SK-N-SH treated with all-trans-retinoic acid at 6 μM for 48 hours (cell line): ENCODE measurements at regions not wholly inside any gene's neighbourhood (a gene's known extent, or its start where the extent isn't known, plus 50 kb on each side); places are given as distances from the start of the nearest gene placed in this dataset.
"Not testable (repeated sequence)": the region's sequence is repeated elsewhere in the genome, so short reads cannot be mapped to it uniquely, and the experiment has no call there.

ENCODE experiments used
- ATAC-seq: fragments of 200-7000 bp; cut with Tn5 transposase; 3 replicates; pipeline ENCODE4 v1.9.1; 2020; ENCODE audit warnings: mild to moderate bottlenecking, moderate library complexity
- ARNTL ChIP-seq: fragments of 450-650 bp; formaldehyde crosslinking; IDR thresholded peaks from 2 replicates; pipeline ENCODE4 v1.5.0; 2020; ENCODE audit warnings: low read depth, mild to moderate bottlenecking, moderate library complexity, borderline replicate concordance
- BACH2 ChIP-seq: fragments of 250-450 bp; sonication (Bioruptor Pico); IDR thresholded peaks from 2 replicates; pipeline ENCODE4 v1.9.0; 2021; ENCODE audit warnings: mild to moderate bottlenecking, borderline replicate concordance
- CREB5 ChIP-seq: fragments of 250-450 bp; sonication (Bioruptor Pico); IDR thresholded peaks from 2 replicates; pipeline ENCODE4 v1.5.1; 2020; ENCODE audit warnings: low read depth, mild to moderate bottlenecking, moderate library complexity
- CSDC2 ChIP-seq: fragments of 250-450 bp; sonication (Bioruptor Pico); IDR thresholded peaks from 2 replicates; pipeline ENCODE4 v1.5.0; 2020; ENCODE audit warnings: mild to moderate bottlenecking, moderate library complexity
- CSRNP3 ChIP-seq: fragments of 250-450 bp; sonication (Bioruptor Pico); IDR thresholded peaks from 2 replicates; pipeline ENCODE4 v1.5.1; 2021; ENCODE audit warnings: mild to moderate bottlenecking, moderate library complexity
- ISL1 ChIP-seq: fragments of 250-450 bp; sonication (Bioruptor Pico); IDR thresholded peaks from 2 replicates; pipeline ENCODE4 v2.1.2; 2022; ENCODE audit warnings: mild to moderate bottlenecking, moderate library complexity
- OSR1 ChIP-seq: fragments of 250-450 bp; sonication (Bioruptor Pico); IDR thresholded peaks from 2 replicates; pipeline ENCODE4 v1.8.0; 2022; ENCODE audit warnings: moderate library complexity, mild to moderate bottlenecking, inconsistent platforms
- RARB ChIP-seq: fragments of 250-450 bp; sonication (Bioruptor Pico); IDR thresholded peaks from 2 replicates; pipeline ENCODE4 v1.8.0; 2021; ENCODE audit warnings: mild to moderate bottlenecking, moderate library complexity
- SNAI2 ChIP-seq: fragments of 250-450 bp; sonication (Bioruptor Pico); IDR thresholded peaks from 2 replicates; pipeline ENCODE4 v1.5.0; 2020; ENCODE audit warnings: mild to moderate bottlenecking, moderate library complexity
- TCF4 ChIP-seq: fragments of 250-450 bp; sonication (Bioruptor Pico); IDR thresholded peaks from 2 replicates; pipeline ENCODE4 v1.8.0; 2021; ENCODE audit warnings: mild to moderate bottlenecking, moderate library complexity, borderline replicate concordance
- TOX ChIP-seq: fragments of 250-450 bp; sonication (Bioruptor Pico); IDR thresholded peaks from 2 replicates; pipeline ENCODE4 v1.8.0; 2021; ENCODE audit warnings: mild to moderate bottlenecking, moderate library complexity, borderline replicate concordance
- TSHZ2 ChIP-seq: fragments of 250-450 bp; sonication (Bioruptor Pico); IDR thresholded peaks from 2 replicates; pipeline ENCODE4 v1.5.0; 2020; ENCODE audit warnings: mild to moderate bottlenecking, moderate library complexity
- ZFP30 ChIP-seq: fragments of 450-650 bp; formaldehyde crosslinking; IDR thresholded peaks from 2 replicates; pipeline ENCODE4 v1.5.0; 2022; ENCODE audit warnings: mild to moderate bottlenecking, moderate library complexity
- ZNF565 ChIP-seq: fragments of 450-650 bp; formaldehyde crosslinking; conservative IDR thresholded peaks from 2 replicates; pipeline ENCODE4 v1.5.0; 2020; ENCODE audit warnings: low read depth, mild to moderate bottlenecking, moderate library complexity
- ZNF70 ChIP-seq: fragments of 450-650 bp; formaldehyde crosslinking; IDR thresholded peaks from 2 replicates; pipeline ENCODE4 v1.5.0; 2020; ENCODE audit warnings: mild to moderate bottlenecking, moderate library complexity
- ZNF8 ChIP-seq: fragments of 450-650 bp; formaldehyde crosslinking; IDR thresholded peaks from 2 replicates; pipeline ENCODE4 v1.5.0; 2020; ENCODE audit warnings: mild to moderate bottlenecking, moderate library complexity

- TF ChIP-seq TSHZ2 = no peak
Measured at GRCh38 chr6:18532139-18532538, 145.0 kb downstream of the RNF144B start (continued).

- TF ChIP-seq ZNF8 (no peak), CSDC2 (CRISPR knock-in tag) (no peak), RARB (CRISPR knock-in tag) (no peak), TCF4 (CRISPR knock-in tag) (no peak), BACH2 (no peak), ZFP30 (no peak), ZNF565 (CRISPR knock-in tag) (no peak), OSR1 (no peak)
- no peak for ATAC-seq
Measured at GRCh38 chr6:18533793-18534192, 146.6 kb downstream of the RNF144B start.

GRCh38 chr6:18536591-18537055 is 149.5 kb downstream of the RNF144B start:
- TF ChIP-seq RARB (CRISPR knock-in tag) (no peak), TSHZ2 (no peak), ARNTL (CRISPR knock-in tag) (no peak), ZNF70 (no peak), TCF4 (CRISPR knock-in tag) (no peak)
- no peak; the same call in 2 of the 3 replicates for ATAC-seq

- no peak for TF ChIP-seq TCF4 (CRISPR knock-in tag)
- no peak for TF ChIP-seq ISL1
- TF ChIP-seq TOX (CRISPR knock-in tag) = no peak
- no peak for TF ChIP-seq SNAI2 (CRISPR knock-in tag)
- no peak for TF ChIP-seq BACH2
- ATAC-seq = no peak
Measured at GRCh38 chr6:18538315-18538714, 151.2 kb downstream of the RNF144B start.

GRCh38 chr6:18543051-18543450 is 155.9 kb downstream of the RNF144B start:
- TF ChIP-seq CREB5 (CRISPR knock-in tag) = no peak
- no peak for TF ChIP-seq ARNTL (CRISPR knock-in tag)
- no peak for ATAC-seq

- not testable (repeated sequence) for ATAC-seq
Measured at GRCh38 chr6:18545142-18545541, 158.0 kb downstream of the RNF144B start.

- TF ChIP-seq ZNF565 (CRISPR knock-in tag) = no peak
- no peak for TF ChIP-seq SNAI2 (CRISPR knock-in tag)
- TF ChIP-seq CSRNP3 (CRISPR knock-in tag) = no peak
- no peak for TF ChIP-seq CSDC2 (CRISPR knock-in tag)
- no peak for TF ChIP-seq TSHZ2
- TF ChIP-seq ZNF70 = no peak
- no peak for ATAC-seq
Measured at GRCh38 chr6:18545726-18546125, 158.6 kb downstream of the RNF144B start.
